LNCaP clone FGC (cell line): ENCODE measurements at regions not wholly inside any gene's neighbourhood (a gene's known extent, or its start where the extent isn't known, plus 50 kb on each side); places are given as distances from the start of the nearest gene placed in this dataset.

Experiments used
- DNase-seq: peaks from one replicate; pipeline ENCODE4 v3.0.0-alpha.2; 2011; ENCODE audit warnings: low read depth
- H3K4me3 ChIP-seq: 2 replicates; pipeline ENCODE4 v1.5.1; 2011; ENCODE audit warnings: mild to moderate bottlenecking, low read depth, low read length, control low read depth
- CTCF ChIP-seq: IDR thresholded peaks from 2 replicates; pipeline ENCODE4 v1.5.1; 2012; ENCODE audit warnings: mild to moderate bottlenecking; ENCODE audit not compliant: control insufficient read depth, insufficient read depth; ENCODE audit errors: extremely low read depth

GRCh38 chr1:196070940-196071339 is 537.3 kb downstream of the KCNT2 start:
- TF ChIP-seq CTCF = no peak
- no peak for DNase-seq
- H3K4me3 ChIP-seq = no peak overlapping the region

- no peak for DNase-seq
- TF ChIP-seq CTCF = no peak
- H3K4me3 ChIP-seq = no peak overlapping the region
These were observed 544.3 kb downstream of the KCNT2 start for GRCh38 chr1:196063952-196064351.

- no peak for TF ChIP-seq CTCF
These were observed 544.9 kb downstream of the KCNT2 start for GRCh38 chr1:196063294-196063693.

GRCh38 chr1:196060539-196060938 is 547.7 kb downstream of the KCNT2 start:
- DNase-seq = no peak
- TF ChIP-seq CTCF = no peak
- H3K4me3 ChIP-seq = no peak overlapping the region

More at GRCh38 chr1:196063294-196063693, 544.9 kb downstream of the KCNT2 start:
- H3K4me3 ChIP-seq = no peak overlapping the region
- no peak for DNase-seq

GRCh38 chr1:196059210-196059609 is 549.0 kb downstream of the KCNT2 start:
- TF ChIP-seq CTCF = no peak
- DNase-seq = no peak
- H3K4me3 ChIP-seq = no peak overlapping the region

GRCh38 chr1:196056966-196057365 is 551.3 kb downstream of the KCNT2 start:
- TF ChIP-seq CTCF = no peak
- H3K4me3 ChIP-seq = no peak overlapping the region
- no peak for DNase-seq

- H3K4me3 ChIP-seq = no peak overlapping the region
- TF ChIP-seq CTCF = no peak
- DNase-seq = no peak
These were observed 558.8 kb downstream of the KCNT2 start for GRCh38 chr1:196049407-196049806.
